ENCODE measurements at regions not wholly inside any gene's neighbourhood (a gene's known extent, or its start where the extent isn't known, plus 50 kb on each side); places are given as distances from the start of the nearest gene placed in this dataset.
"Not testable (repeated sequence)": the region's sequence is repeated elsewhere in the genome, so short reads cannot be mapped to it uniquely, and the experiment has no call there.

GRCh38 chr18:54662986-54663385, 71.9 kb downstream of the DYNAP start:
- Histone ChIP-seq H3K27me3 (no peaks in the 10 kb centered on the region), H3K27ac (replicated peaks in 1 of 4) (no peak overlapping the region), H3K9me3 (no peaks in the 10 kb centered on the region), H3K36me3 (no peaks in the 10 kb centered on the region), H3K4me3 (no peak overlapping the region), H3K4me1 (no peaks in the 10 kb centered on the region)
- TF ChIP-seq POLR2A (IDR thresholded peaks at IDR 0.05; ENCODE audit: low read depth), result no peak
- no peak for TF ChIP-seq EP300 (IDR thresholded peaks at IDR 0.05)
- no peak for TF ChIP-seq POLR2AphosphoS5 (IDR thresholded peaks at IDR 0.05)
- TF ChIP-seq, protein P1, sequence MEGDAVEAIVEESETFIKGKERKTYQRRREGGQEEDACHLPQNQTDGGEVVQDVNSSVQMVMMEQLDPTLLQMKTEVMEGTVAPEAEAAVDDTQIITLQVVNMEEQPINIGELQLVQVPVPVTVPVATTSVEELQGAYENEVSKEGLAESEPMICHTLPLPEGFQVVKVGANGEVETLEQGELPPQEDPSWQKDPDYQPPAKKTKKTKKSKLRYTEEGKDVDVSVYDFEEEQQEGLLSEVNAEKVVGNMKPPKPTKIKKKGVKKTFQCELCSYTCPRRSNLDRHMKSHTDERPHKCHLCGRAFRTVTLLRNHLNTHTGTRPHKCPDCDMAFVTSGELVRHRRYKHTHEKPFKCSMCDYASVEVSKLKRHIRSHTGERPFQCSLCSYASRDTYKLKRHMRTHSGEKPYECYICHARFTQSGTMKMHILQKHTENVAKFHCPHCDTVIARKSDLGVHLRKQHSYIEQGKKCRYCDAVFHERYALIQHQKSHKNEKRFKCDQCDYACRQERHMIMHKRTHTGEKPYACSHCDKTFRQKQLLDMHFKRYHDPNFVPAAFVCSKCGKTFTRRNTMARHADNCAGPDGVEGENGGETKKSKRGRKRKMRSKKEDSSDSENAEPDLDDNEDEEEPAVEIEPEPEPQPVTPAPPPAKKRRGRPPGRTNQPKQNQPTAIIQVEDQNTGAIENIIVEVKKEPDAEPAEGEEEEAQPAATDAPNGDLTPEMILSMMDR (IDR thresholded peaks at IDR 0.05), result no peak
- intact Hi-C loops (cut with DNase I), result no loop called here
- 89% methylated on average over 2 of the region's 2 CpGs for WGBS
- no peak for DNase-seq (ENCODE audit: extremely low spot score)

- H3K9me3 ChIP-seq; intact Hi-C loops (cut with DNase I); DNase-seq (ENCODE audit: extremely low spot score); H3K27me3 ChIP-seq; H3K4me1 ChIP-seq; H3K4me3 ChIP-seq; H3K27ac ChIP-seq (replicated peaks in 1 of 4); H3K36me3 ChIP-seq: not testable (repeated sequence)
- WGBS, result 94% methylated on average over 15 of the region's 15 CpGs
Measured at GRCh38 chr18:54669701-54670100, 78.7 kb downstream of the DYNAP start.

- 96% methylated on average over 1 of the region's 1 CpG for WGBS
- no peaks in the 10 kb centered on the region for H3K4me1 ChIP-seq
- DNase-seq (ENCODE audit: extremely low spot score), result no peak
- intact Hi-C loops (cut with DNase I), result no loop called here
- peaks cover 0 to 4% (median 0%) of the 10 kb centered on the region in 4 donors for H3K9me3 ChIP-seq
- TF ChIP-seq POLR2A (IDR thresholded peaks at IDR 0.05; ENCODE audit: low read depth), result no peak
- no peak for TF ChIP-seq EP300 (IDR thresholded peaks at IDR 0.05)
- TF ChIP-seq, protein P1 (IDR thresholded peaks at IDR 0.05), result peak; percentile 21 to 50 (median 39)
- H3K4me3 ChIP-seq, result no peak overlapping the region
- H3K36me3 ChIP-seq, result no peaks in the 10 kb centered on the region
- H3K27ac ChIP-seq (replicated peaks in 1 of 4), result no peak overlapping the region
- H3K27me3 ChIP-seq, result peaks cover 0 to 5% (median 0%) of the 10 kb centered on the region in 4 donors
Measured at GRCh38 chr18:54671291-54671881, 80.3 kb downstream of the DYNAP start.

GRCh38 chr18:54672109-54672508, 81.1 kb downstream of the DYNAP start:
- intact Hi-C loops (cut with DNase I), result no loop called here
- WGBS, result 90% methylated on average over 6 of the region's 6 CpGs
- DNase-seq (ENCODE audit: extremely low spot score), result no peak
- no peak overlapping the region for H3K4me3 ChIP-seq
- H3K4me1 ChIP-seq, result no peaks in the 10 kb centered on the region
- H3K36me3 ChIP-seq, result no peaks in the 10 kb centered on the region
- no peak for TF ChIP-seq POLR2A (IDR thresholded peaks at IDR 0.05; ENCODE audit: low read depth)
- H3K27ac ChIP-seq (replicated peaks in 1 of 4), result no peak overlapping the region
- peaks cover 0 to 5% (median 0%) of the 10 kb centered on the region in 4 donors for H3K27me3 ChIP-seq
- peaks cover 0 to 7% (median 0%) of the 10 kb centered on the region in 4 donors for H3K9me3 ChIP-seq

GRCh38 chr18:54672846-54673475, 81.9 kb downstream of the DYNAP start:
- no peak overlapping the region for H3K4me3 ChIP-seq
- no peaks in the 10 kb centered on the region for H3K36me3 ChIP-seq
- 71% methylated on average over 6 of the region's 6 CpGs for whole genome bisulfite sequencing
- peaks cover 0 to 7% (median 0%) of the 10 kb centered on the region in 4 donors for H3K9me3 ChIP-seq
- H3K4me1 ChIP-seq, result no peaks in the 10 kb centered on the region
- H3K27me3 ChIP-seq, result peaks cover 0 to 5% (median 0%) of the 10 kb centered on the region in 4 donors
- intact Hi-C loops (cut with DNase I), result no loop called here
- no peak for DNase-seq (ENCODE audit: extremely low spot score)
- no peak overlapping the region for H3K27ac ChIP-seq (replicated peaks in 1 of 4)
- TF ChIP-seq, protein P1 (IDR thresholded peaks at IDR 0.05), result no peak
- TF ChIP-seq POLR2AphosphoS5 (IDR thresholded peaks at IDR 0.05), result no peak
- no peak for TF ChIP-seq EP300 (IDR thresholded peaks at IDR 0.05)
- no peak for TF ChIP-seq POLR2A (IDR thresholded peaks at IDR 0.05; ENCODE audit: low read depth)
